Glomerular visceral epithelial cell (primary cell): ENCODE measurements at regions not wholly inside any gene's neighbourhood (a gene's known extent, or its start where the extent isn't known, plus 50 kb on each side); places are given as distances from the start of the nearest gene placed in this dataset.

Experiments
- DNase-seq: peaks from one replicate; pipeline ENCODE4 v3.0.0-alpha.2; 2016; ENCODE audit errors: extremely low spot score

DNA sequence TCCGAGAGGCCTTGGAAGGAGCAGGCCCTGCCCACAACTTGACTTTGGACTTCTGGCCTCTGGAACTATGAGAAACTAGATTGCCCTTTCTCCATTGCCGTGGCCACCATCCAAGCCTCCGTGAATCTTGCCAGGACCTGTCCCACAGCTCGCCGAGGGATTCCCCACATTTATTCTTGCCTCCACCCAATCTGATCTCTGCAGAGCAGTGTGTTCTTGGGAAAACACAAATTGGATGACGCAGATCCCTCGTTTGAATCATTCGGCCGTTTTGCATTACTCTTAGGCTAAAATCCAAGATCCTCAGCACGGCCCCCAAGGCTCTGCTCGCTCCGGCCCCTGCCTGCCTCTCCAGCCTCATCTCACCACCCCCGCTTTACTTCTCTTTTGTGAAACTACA is 364.2 kb downstream of the ZNF516 start:
- no peak for DNase-seq

DNA sequence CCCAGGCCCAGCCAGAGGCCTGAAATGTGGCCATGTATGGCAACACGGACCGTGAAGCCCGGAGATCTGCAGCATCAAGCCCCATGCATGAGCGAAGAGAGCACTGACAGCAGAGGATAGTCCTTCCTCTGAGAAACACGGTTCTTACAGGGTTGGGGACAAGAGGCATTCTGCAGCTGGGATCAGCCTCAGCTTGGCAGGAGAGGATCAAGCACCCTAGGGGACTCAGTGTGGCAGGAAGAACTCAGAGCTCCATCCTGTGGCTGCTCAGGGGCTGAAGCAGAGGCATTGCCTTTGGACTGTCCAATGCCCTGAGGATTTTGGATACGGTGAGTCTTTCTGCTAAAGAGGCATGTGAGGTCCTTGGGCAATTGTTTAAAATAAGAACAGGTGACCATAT is 368.7 kb downstream of the ZNF516 start:
- no peak for DNase-seq

GRCh38 chr18:76121011-76121410 is 374.0 kb downstream of the ZNF516 start:
- DNase-seq: no peak

DNA sequence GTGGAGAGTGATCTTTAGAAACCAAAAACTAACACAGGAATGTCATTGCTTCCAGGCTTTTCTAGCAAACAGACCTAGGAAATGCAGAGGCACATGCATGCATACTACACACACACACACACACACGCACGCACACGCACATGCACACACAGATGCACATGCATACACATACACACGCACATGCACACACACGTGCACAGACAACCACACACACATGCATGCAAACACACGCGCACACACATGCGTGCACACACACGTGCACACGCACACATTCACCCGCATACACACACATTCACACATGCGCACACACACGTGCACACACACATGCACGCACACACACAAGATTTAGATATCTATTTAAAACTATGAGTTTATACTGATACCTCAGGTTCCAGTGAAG is 379.5 kb downstream of the ZNF516 start:
- DNase-seq: no peak

DNA sequence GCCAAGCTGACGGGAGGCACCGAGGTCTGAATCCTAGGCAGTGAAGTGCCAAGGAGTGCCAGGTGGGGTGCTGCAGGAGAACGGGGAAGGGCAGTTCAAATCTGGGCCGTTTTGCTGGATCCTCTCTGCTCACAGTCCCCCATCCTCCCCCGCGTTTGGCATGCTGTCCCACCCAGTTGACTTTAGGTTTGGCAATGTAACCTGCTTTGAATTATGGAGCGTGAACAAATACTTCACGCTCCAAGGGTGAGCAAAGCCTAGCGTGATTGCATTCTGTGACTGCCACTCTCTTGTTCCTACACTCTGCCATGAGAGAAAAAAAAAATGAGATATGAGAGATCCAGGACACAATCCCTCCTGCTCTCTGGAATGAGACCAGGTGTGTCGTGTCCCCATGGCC is 381.9 kb downstream of the ZNF516 start:
- DNase-seq: no peak

- no peak for DNase-seq
These were observed 392.4 kb downstream of the ZNF516 start for GRCh38 chr18:76102626-76103025.

GRCh38 chr18:76102156-76102555 is 392.9 kb downstream of the ZNF516 start:
- no peak for DNase-seq

DNA sequence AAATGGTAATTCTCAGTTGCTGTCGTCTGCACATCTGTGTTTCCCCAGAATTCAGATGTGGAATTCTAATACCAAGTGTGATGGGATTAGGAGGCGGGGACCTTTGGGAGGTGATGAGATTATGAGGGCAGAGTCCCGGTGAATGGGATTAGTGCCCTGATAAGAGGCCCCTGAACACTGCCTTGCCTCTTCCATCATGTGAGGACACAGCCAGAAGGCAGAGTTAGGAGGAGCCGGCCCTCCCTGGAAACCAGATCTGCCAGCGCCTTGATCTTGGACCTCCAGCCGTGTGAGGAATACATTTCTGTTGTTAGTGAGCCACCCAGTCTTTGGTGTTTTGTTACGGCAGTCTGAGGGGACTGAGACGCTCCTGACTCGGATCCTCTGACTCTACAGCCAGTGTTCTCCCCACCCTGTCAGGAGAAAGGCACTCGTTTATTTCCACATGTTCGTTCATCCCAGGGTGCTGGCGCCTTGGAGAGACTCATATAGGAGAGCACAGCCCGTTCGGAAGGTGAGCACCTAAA is 395.0 kb downstream of the ZNF516 start:
- DNase-seq: no peak

GRCh38 chr18:76098674-76099411 is 396.2 kb downstream of the ZNF516 start:
- DNase-seq: no peak

GRCh38 chr18:76081536-76081935 is 413.5 kb downstream of the ZNF516 start:
- DNase-seq: no peak

GRCh38 chr18:76080430-76080829 is 414.6 kb downstream of the ZNF516 start:
- DNase-seq: no peak

DNA sequence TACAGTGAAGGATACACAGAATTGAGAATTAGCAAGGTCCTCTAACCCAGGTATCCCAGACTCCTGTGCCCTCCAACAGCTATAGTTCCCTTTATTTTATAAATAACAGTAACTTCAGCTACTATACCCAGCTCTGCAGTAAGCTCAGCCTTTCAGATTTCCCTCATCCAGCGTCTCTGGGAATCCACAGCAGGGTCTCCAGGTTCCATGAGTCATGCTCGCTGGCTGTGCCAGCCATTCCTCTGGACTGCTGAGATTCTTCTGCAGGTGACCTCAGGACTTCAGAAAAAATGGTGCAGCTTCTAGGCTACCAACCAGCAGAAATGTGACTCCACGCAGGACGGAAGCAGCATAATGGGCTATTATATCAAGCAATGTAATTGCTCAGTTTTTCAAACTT is 419.3 kb downstream of the ZNF516 start:
- DNase-seq: no peak

GRCh38 chr18:76064998-76065397 is 430.0 kb downstream of the ZNF516 start:
- DNase-seq: no peak

- DNase-seq: no peak
These were observed 436.9 kb downstream of the ZNF516 start for GRCh38 chr18:76058146-76058545.

GRCh38 chr18:76057386-76057785 is 437.7 kb downstream of the ZNF516 start:
- DNase-seq: no peak

- no peak for DNase-seq
These were observed 438.5 kb downstream of the ZNF516 start for GRCh38 chr18:76056471-76057110.

DNA sequence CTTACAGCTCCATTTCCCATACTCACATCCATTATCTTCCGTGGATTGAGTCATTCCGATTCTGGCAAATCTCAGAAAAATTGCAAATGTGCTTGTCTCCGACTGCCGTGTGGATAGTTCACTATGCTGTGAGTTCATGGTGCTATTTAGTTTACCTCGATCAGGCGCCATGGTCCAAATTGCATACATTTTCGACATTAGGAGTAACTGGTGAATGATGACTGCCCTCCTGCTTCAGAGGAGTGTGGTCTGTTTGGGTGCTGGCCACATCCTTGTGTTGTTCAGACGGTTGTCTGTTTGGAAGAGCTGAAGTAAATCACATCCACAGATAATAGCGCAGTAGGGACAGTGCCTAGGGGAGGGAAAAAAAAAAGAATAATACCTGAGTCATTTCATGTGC is 439.5 kb downstream of the ZNF516 start:
- no peak for DNase-seq

- DNase-seq: no peak
These were observed 440.0 kb downstream of the ZNF516 start for GRCh38 chr18:76055025-76055424.

DNA sequence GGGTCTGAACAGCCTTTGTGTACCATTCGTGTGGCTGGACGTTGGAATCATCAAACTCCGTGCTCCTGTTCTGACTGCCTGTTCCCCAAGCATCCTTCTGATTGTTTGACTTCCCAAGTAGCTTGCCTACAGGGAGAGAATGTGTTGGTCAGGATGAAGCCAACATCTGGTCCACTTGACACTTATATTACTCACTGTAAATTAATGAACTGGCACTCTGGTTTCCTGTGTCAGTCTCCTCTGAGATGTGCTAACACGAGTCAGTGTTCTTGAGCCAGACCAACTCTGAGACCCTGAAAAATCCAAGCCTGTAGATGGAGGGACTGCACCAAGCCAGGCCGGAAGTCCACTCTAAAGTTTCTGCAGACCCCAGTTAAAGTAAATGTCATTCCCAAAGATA is 440.9 kb downstream of the ZNF516 start:
- DNase-seq: no peak

- no peak for DNase-seq
These were observed 441.5 kb downstream of the ZNF516 start for GRCh38 chr18:76053551-76053950.

DNA sequence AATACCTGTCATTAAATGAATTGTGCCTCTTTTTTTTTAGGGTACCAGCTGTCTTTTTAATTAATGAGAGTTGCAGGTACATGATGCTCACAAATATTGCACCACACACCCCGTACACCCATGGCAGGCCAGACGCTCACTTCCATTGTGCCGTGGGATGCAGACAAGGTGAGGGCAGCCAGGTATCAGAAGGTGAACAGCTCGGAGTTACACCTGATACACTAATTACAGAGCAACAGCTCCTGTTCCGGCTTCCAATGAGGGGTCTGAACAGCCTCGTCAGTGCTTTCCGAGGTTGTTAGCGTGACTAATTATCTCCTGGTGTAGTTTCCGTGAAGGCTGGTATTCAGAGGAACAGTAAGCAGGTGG is 442.8 kb downstream of the ZNF516 start:
- DNase-seq: no peak

- DNase-seq: no peak
These were observed 443.4 kb downstream of the ZNF516 start for GRCh38 chr18:76051396-76052226.

GRCh38 chr18:76046221-76046620 is 448.8 kb downstream of the ZNF516 start:
- DNase-seq: no peak
